Neural cell (in vitro differentiated cells): ENCODE measurements at regions not wholly inside any gene's neighbourhood (a gene's known extent, or its start where the extent isn't known, plus 50 kb on each side); places are given as distances from the start of the nearest gene placed in this dataset.

Experiments
- H2AFZ ChIP-seq: fragments of 200-600, 300-800 bp; sonication (generic), shearing (Covaris generic); 2 replicates; pipeline ENCODE4 v1.6.0; 2014; ENCODE audit warnings: low read depth, mild to moderate bottlenecking, antibody characterized with exemption, low read length, moderate library complexity
- H3F3A ChIP-seq: fragments of 200-600 bp; shearing (Covaris generic); 2 replicates; pipeline ENCODE4 v1.6.1; 2016; ENCODE audit warnings: mild to moderate bottlenecking, moderate library complexity, mixed read lengths, antibody characterized with exemption, low read length; ENCODE audit not compliant: insufficient read depth, poor library complexity, severe bottlenecking
- H3K27ac ChIP-seq: fragments of 200-600, 300-800 bp; sonication (generic), shearing (Covaris generic); 2 replicates; pipeline ENCODE4 v1.5.1; 2014; ENCODE audit warnings: mild to moderate bottlenecking, low read length, moderate library complexity
- H3K27me3 ChIP-seq: fragments of 300-800, 200-600 bp; sonication (generic), shearing (Covaris generic); 2 replicates; pipeline ENCODE4 v1.6.0; 2014; ENCODE audit warnings: mild to moderate bottlenecking, low read depth, low read length, moderate library complexity; ENCODE audit not compliant: insufficient read depth
- H3K36me3 ChIP-seq: fragments of 300-800, 200-600 bp; sonication (generic), shearing (Covaris generic); 2 replicates; pipeline ENCODE4 v1.5.1; 2014; ENCODE audit warnings: mild to moderate bottlenecking, antibody characterized with exemption, low read length, moderate library complexity; ENCODE audit not compliant: insufficient read depth
- H3K4me2 ChIP-seq: fragments of 300-800, 200-600 bp; sonication (generic), shearing (Covaris generic); 2 replicates; pipeline ENCODE4 v1.6.0; 2014; ENCODE audit warnings: mild to moderate bottlenecking, low read length
- H3K4me3 ChIP-seq: fragments of 300-800, 200-600 bp; sonication (generic), shearing (Covaris generic); 2 replicates; pipeline ENCODE4 v1.5.1; 2014; ENCODE audit warnings: mild to moderate bottlenecking, low read length, moderate library complexity
- H3K79me2 ChIP-seq: fragments of 200-600 bp; shearing (Covaris generic); replicated peaks from 2 replicates; pipeline ENCODE4 v1.6.0; 2014; ENCODE audit warnings: mild to moderate bottlenecking, low read length, moderate library complexity; ENCODE audit not compliant: insufficient read depth
- H3K9ac ChIP-seq: fragments of 300-800, 200-600 bp; sonication (generic), shearing (Covaris generic); 2 replicates; pipeline ENCODE4 v1.6.1; 2016; ENCODE audit warnings: mild to moderate bottlenecking, low read length, mixed read lengths
- H3K9me2 ChIP-seq: fragments of 200-600 bp; shearing (Covaris generic); 2 replicates; pipeline ENCODE4 v1.6.1; 2016; ENCODE audit warnings: mild to moderate bottlenecking, low read length, mixed read lengths; ENCODE audit not compliant: insufficient read depth
- H3K9me3 ChIP-seq: fragments of 200-600, 300-800 bp; sonication (generic), shearing (Covaris generic); 2 replicates; pipeline ENCODE4 v1.6.1; 2016; ENCODE audit warnings: mild to moderate bottlenecking, mixed run types, low read length, moderate library complexity, mixed read lengths
- H4K20me1 ChIP-seq: fragments of 200-600 bp; shearing (Covaris generic); 2 replicates; pipeline ENCODE4 v1.6.1; 2016; ENCODE audit warnings: mild to moderate bottlenecking, mixed run types; ENCODE audit not compliant: insufficient read depth
- EP300 ChIP-seq: fragments of 450-650 bp; conservative IDR thresholded peaks from 2 replicates; pipeline ENCODE4 v1.6.1; 2014; ENCODE audit warnings: antibody characterized with exemption, mild to moderate bottlenecking, moderate library complexity; ENCODE audit not compliant: poor library complexity, severe bottlenecking
- EZH2 ChIP-seq: fragments of 200-600, 300-800 bp; shearing (Covaris generic), sonication (generic); IDR thresholded peaks from 2 replicates; pipeline ENCODE4 v1.6.1; 2014; ENCODE audit warnings: antibody characterized with exemption, low read length, borderline replicate concordance, mild to moderate bottlenecking; ENCODE audit not compliant: insufficient read depth, poor library complexity, severe bottlenecking
- MXI1 ChIP-seq: fragments of 450-650 bp; conservative IDR thresholded peaks from 2 replicates; pipeline ENCODE4 v1.6.1; 2014; ENCODE audit warnings: antibody characterized with exemption, mild to moderate bottlenecking; ENCODE audit not compliant: poor library complexity, severe bottlenecking
- POLR2AphosphoS5 ChIP-seq: IDR thresholded peaks from 2 replicates; pipeline ENCODE4 v1.6.1; 2012
- RAD21 ChIP-seq: fragments of 450-650 bp; conservative IDR thresholded peaks from 2 replicates; pipeline ENCODE4 v1.6.1; 2014; ENCODE audit warnings: antibody characterized with exemption, mild to moderate bottlenecking, moderate library complexity
- SMC3 ChIP-seq: fragments of 450-650 bp; conservative IDR thresholded peaks from 2 replicates; pipeline ENCODE4 v1.6.1; 2014; ENCODE audit warnings: antibody characterized with exemption, mild to moderate bottlenecking, moderate library complexity; ENCODE audit not compliant: poor library complexity
- TAF1 ChIP-seq: IDR thresholded peaks from 2 replicates; pipeline ENCODE4 v1.6.1; 2012; ENCODE audit warnings: low read depth
- TF ChIP-seq, protein P1 (sequence below): fragments of 450-650 bp; IDR thresholded peaks from 2 replicates; pipeline ENCODE4 v1.5.1; 2014; ENCODE audit warnings: antibody characterized with exemption, mild to moderate bottlenecking, moderate library complexity; ENCODE audit not compliant: poor library complexity, severe bottlenecking
- TF ChIP-seq, protein P2 (sequence below): IDR thresholded peaks from 2 replicates; pipeline ENCODE4 v1.6.1; 2012; ENCODE audit warnings: borderline replicate concordance

DNA sequence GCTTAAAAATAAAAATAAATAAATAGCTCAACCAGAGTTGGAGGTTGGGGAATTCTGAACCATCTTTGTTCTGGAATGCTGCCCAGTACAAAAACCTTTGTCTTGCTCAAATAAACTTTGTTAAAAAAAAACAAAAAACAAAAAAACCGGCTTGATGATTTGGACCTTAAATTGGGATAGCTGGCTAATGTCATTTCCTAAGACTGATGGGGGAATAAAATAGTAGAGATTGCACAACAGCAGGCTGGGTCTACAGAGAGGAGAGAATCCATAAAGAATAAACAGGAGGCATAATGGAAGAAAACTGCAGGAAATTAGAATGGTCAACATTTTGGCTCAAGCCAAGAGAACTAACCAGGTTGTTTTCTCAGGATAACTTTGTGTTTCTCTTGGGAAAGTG is 370.9 kb downstream of the AEBP2 start:
- H3K27ac ChIP-seq = no peak overlapping the region
- H3K79me2 ChIP-seq = no peaks in the 10 kb centered on the region
- H2AFZ ChIP-seq = no peak overlapping the region
- H3K9me3 ChIP-seq = no peaks in the 10 kb centered on the region
- no peak for TF ChIP-seq EP300
- TF ChIP-seq, protein P1, sequence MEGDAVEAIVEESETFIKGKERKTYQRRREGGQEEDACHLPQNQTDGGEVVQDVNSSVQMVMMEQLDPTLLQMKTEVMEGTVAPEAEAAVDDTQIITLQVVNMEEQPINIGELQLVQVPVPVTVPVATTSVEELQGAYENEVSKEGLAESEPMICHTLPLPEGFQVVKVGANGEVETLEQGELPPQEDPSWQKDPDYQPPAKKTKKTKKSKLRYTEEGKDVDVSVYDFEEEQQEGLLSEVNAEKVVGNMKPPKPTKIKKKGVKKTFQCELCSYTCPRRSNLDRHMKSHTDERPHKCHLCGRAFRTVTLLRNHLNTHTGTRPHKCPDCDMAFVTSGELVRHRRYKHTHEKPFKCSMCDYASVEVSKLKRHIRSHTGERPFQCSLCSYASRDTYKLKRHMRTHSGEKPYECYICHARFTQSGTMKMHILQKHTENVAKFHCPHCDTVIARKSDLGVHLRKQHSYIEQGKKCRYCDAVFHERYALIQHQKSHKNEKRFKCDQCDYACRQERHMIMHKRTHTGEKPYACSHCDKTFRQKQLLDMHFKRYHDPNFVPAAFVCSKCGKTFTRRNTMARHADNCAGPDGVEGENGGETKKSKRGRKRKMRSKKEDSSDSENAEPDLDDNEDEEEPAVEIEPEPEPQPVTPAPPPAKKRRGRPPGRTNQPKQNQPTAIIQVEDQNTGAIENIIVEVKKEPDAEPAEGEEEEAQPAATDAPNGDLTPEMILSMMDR = no peak
- no peak for TF ChIP-seq POLR2AphosphoS5
- no peak for TF ChIP-seq RAD21
- no peak for TF ChIP-seq SMC3
- TF ChIP-seq TAF1 = no peak
- no peak overlapping the region for H3K4me3 ChIP-seq
- no peaks in the 10 kb centered on the region for H4K20me1 ChIP-seq
- no peaks in the 10 kb centered on the region for H3K9me2 ChIP-seq
- no peak overlapping the region for H3K4me2 ChIP-seq
- H3K9ac ChIP-seq = no peak overlapping the region
- no peaks in the 10 kb centered on the region for H3K36me3 ChIP-seq
- no peaks in the 10 kb centered on the region for H3K27me3 ChIP-seq
- H3F3A ChIP-seq = no peaks in the 10 kb centered on the region

DNA sequence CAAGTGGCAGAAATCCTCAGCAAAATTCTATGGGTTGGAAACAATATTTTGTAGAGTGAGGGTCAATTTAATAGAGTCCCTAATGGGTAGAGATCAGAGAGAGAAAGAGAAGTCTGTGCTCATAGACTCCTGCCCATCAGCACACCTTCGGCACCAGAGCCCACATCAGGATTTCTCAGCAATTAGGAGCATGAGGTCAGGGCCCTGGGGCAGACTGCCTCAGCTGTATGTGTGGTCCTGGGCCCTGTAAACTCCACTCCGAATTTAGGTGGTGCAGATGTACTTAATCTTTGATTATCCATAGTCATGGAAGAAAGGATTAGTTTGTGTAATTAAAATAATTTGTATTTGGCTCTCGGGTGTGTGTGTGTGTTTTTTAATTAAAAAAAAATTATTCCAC is 372.6 kb downstream of the AEBP2 start:
- H3K9me3 ChIP-seq = no peaks in the 10 kb centered on the region
- no peak overlapping the region for H3K4me3 ChIP-seq
- TF ChIP-seq TAF1 = no peak
- no peak for TF ChIP-seq EP300
- TF ChIP-seq, protein P1 = no peak
- TF ChIP-seq RAD21 = no peak
- no peak for TF ChIP-seq MXI1
- TF ChIP-seq, protein P2, sequence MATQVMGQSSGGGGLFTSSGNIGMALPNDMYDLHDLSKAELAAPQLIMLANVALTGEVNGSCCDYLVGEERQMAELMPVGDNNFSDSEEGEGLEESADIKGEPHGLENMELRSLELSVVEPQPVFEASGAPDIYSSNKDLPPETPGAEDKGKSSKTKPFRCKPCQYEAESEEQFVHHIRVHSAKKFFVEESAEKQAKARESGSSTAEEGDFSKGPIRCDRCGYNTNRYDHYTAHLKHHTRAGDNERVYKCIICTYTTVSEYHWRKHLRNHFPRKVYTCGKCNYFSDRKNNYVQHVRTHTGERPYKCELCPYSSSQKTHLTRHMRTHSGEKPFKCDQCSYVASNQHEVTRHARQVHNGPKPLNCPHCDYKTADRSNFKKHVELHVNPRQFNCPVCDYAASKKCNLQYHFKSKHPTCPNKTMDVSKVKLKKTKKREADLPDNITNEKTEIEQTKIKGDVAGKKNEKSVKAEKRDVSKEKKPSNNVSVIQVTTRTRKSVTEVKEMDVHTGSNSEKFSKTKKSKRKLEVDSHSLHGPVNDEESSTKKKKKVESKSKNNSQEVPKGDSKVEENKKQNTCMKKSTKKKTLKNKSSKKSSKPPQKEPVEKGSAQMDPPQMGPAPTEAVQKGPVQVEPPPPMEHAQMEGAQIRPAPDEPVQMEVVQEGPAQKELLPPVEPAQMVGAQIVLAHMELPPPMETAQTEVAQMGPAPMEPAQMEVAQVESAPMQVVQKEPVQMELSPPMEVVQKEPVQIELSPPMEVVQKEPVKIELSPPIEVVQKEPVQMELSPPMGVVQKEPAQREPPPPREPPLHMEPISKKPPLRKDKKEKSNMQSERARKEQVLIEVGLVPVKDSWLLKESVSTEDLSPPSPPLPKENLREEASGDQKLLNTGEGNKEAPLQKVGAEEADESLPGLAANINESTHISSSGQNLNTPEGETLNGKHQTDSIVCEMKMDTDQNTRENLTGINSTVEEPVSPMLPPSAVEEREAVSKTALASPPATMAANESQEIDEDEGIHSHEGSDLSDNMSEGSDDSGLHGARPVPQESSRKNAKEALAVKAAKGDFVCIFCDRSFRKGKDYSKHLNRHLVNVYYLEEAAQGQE = no peak
- TF ChIP-seq EZH2 = no peak
- TF ChIP-seq SMC3 = no peak
- no peak for TF ChIP-seq POLR2AphosphoS5

More for the DNA sequence above, 372.6 kb downstream of the AEBP2 start:
- no peaks in the 10 kb centered on the region for H4K20me1 ChIP-seq
- no peaks in the 10 kb centered on the region for H3K79me2 ChIP-seq
- H3K27me3 ChIP-seq = no peaks in the 10 kb centered on the region
- H3F3A ChIP-seq = no peaks in the 10 kb centered on the region
- H3K4me2 ChIP-seq = no peak overlapping the region
- no peak overlapping the region for H3K9ac ChIP-seq
- no peaks in the 10 kb centered on the region for H3K9me2 ChIP-seq
- H2AFZ ChIP-seq = no peak overlapping the region
- H3K36me3 ChIP-seq = no peaks in the 10 kb centered on the region
- no peak overlapping the region for H3K27ac ChIP-seq
